OCI-LY7 (cell line): ENCODE measurements at regions not wholly inside any gene's neighbourhood (a gene's known extent, or its start where the extent isn't known, plus 50 kb on each side); places are given as distances from the start of the nearest gene placed in this dataset.

Experiments used
- BruUV-seq: library from RNA; stranded (reverse); fragments of 400-500 nt; replicated peaks from 2 replicates; lab custom pipeline; 2021; lab: Mats Ljungman, UMichigan
- CTCF ChIA-PET: fragments of 300-600 bp; sonication (Branson Sonifier 250); formaldehyde crosslinking; loops from one replicate; lab custom pipeline; 2022; ENCODE audit warnings: antibody characterized with exemption; ENCODE audit not compliant: unreplicated experiment; lab: Charles Lee
- POLR2A ChIA-PET: fragments of 300-600 bp; sonication (Branson Sonifier 250); formaldehyde crosslinking; loops from one replicate; lab custom pipeline; 2022; ENCODE audit warnings: antibody characterized with exemption; lab: Charles Lee
- DNase-seq: peaks from one replicate; pipeline ENCODE4 v3.0.0-alpha.2; 2015; ENCODE audit warnings: low spot score
- H2AFZ ChIP-seq: fragments of 200-600 bp; sonication (generic), shearing (Covaris generic); 2 replicates; pipeline ENCODE4 v1.6.1; 2014; ENCODE audit warnings: mild to moderate bottlenecking, antibody characterized with exemption, low read length, moderate library complexity
- H3K27ac ChIP-seq: fragments of 200-600 bp; sonication (generic); 2 replicates; pipeline ENCODE4 v1.5.1; 2014; ENCODE audit warnings: mixed run types, low read depth, mild to moderate bottlenecking, moderate library complexity, low read length, inconsistent platforms; ENCODE audit not compliant: poor library complexity, severe bottlenecking
- H3K36me3 ChIP-seq: fragments of 200-600 bp; sonication (generic); 2 replicates; pipeline ENCODE4 v1.6.1; 2014; ENCODE audit warnings: mild to moderate bottlenecking, antibody characterized with exemption, low read length, moderate library complexity, mixed read lengths; ENCODE audit not compliant: insufficient read depth
- H3K4me1 ChIP-seq: fragments of 200-600 bp; sonication (generic); 2 replicates; pipeline ENCODE4 v1.5.1; 2014; ENCODE audit warnings: mild to moderate bottlenecking, low read length; ENCODE audit not compliant: insufficient read depth, poor library complexity, severe bottlenecking
- H3K4me2 ChIP-seq: fragments of 200-600 bp; sonication (generic); 2 replicates; pipeline ENCODE4 v1.6.1; 2014; ENCODE audit warnings: mild to moderate bottlenecking, low read length
- H3K4me3 ChIP-seq: fragments of 200-600 bp; sonication (generic); 2 replicates; pipeline ENCODE4 v1.5.1; 2014; ENCODE audit warnings: mild to moderate bottlenecking, low read depth, low read length; ENCODE audit not compliant: poor library complexity, severe bottlenecking
- H3K79me2 ChIP-seq: fragments of 200-600 bp; sonication (generic); 2 replicates; pipeline ENCODE4 v1.6.1; 2016; ENCODE audit warnings: low read depth, mild to moderate bottlenecking, low read length, moderate library complexity, mixed read lengths; ENCODE audit not compliant: insufficient read depth
- H3K9me2 ChIP-seq: fragments of 200-600 bp; sonication (generic); 2 replicates; pipeline ENCODE4 v1.6.1; 2016; ENCODE audit warnings: mild to moderate bottlenecking, low read length, mixed read lengths; ENCODE audit not compliant: insufficient read depth
- H3K9me3 ChIP-seq: fragments of 200-600 bp; sonication (generic); 2 replicates; pipeline ENCODE4 v1.6.1; 2014; ENCODE audit warnings: mild to moderate bottlenecking, mixed run types, low read length, mixed read lengths
- H4K20me1 ChIP-seq: fragments of 200-600 bp; sonication (generic); 2 replicates; pipeline ENCODE4 v1.6.1; 2014; ENCODE audit warnings: mild to moderate bottlenecking, antibody characterized with exemption, low read length, moderate library complexity, mixed read lengths; ENCODE audit not compliant: insufficient read depth
- CTCF ChIP-seq: fragments of 200-600 bp; sonication (generic); conservative IDR thresholded peaks from 2 replicates; pipeline ENCODE4 v1.5.1; 2014; ENCODE audit warnings: mild to moderate bottlenecking, antibody characterized with exemption, low read length, moderate library complexity, mixed read lengths
- EZH2phosphoT487 ChIP-seq: fragments of 200-600 bp; sonication (generic); IDR thresholded peaks from 2 replicates; pipeline ENCODE4 v1.6.1; 2018; ENCODE audit warnings: low read depth, borderline replicate concordance, mild to moderate bottlenecking, mixed run types, antibody characterized with exemption, low read length, moderate library complexity, mixed read lengths
- intact Hi-C: fragments of 100-400 bp; cut with micrococcal nuclease; formaldehyde crosslinking; loops from one replicate; pipeline ENCODE4 v1.10.0; 2022; ENCODE audit not compliant: unreplicated experiment

GRCh38 chr6:112488238-112488637 is 141.1 kb downstream of the RFPL4B start:
- TF ChIP-seq EZH2phosphoT487 (no peak), CTCF (no peak)

DNA sequence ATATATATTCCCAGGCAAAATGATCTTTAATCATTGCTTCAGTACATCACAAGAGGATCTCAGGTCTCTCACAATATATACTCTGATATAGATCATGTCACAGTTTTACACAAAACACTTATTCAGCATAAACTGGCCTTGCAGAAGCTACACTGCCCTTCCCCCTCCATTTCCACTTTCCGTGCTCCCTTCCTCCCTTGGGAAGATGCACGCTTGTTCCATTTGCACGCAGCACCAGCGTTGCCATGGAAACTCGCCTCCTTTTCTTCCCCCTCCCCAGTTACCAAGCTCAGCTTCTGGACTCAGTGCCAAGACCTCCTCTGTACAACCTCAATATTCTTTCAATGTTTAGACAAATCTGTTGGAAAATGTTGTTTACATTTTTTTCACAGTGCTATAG is 154.6 kb downstream of the RFPL4B start:
- intact Hi-C loops, result no loop called here
- BruUV-seq, result no TSS peak
- Histone ChIP-seq H3K79me2 (no peaks in the 10 kb centered on the region), H3K9me3 (no peaks in the 10 kb centered on the region), H4K20me1 (no peaks in the 10 kb centered on the region), H3K27ac (no peak overlapping the region), H3K4me3 (no peak overlapping the region), H3K36me3 (no peaks in the 10 kb centered on the region), H3K4me1 (no peaks in the 10 kb centered on the region), H3K4me2 (no peak overlapping the region), H3K9me2 (no peaks in the 10 kb centered on the region), H2AFZ (no peak overlapping the region)
- POLR2A ChIA-PET, result interaction anchor here (0.5 kb wide), 1 partner anchor 1897 kb away, joined by 3 read pairs; no protein-coding TSS in a partner anchor
- CTCF ChIA-PET, result no interaction called here
- TF ChIP-seq CTCF (no peak), EZH2phosphoT487 (no peak)
- no peak for DNase-seq

More at GRCh38 chr6:112488238-112488637, 141.1 kb downstream of the RFPL4B start:
- Histone ChIP-seq H3K27ac (no peak overlapping the region), H3K4me1 (no peaks in the 10 kb centered on the region), H3K36me3 (no peaks in the 10 kb centered on the region), H3K9me2 (no peaks in the 10 kb centered on the region), H3K9me3 (no peaks in the 10 kb centered on the region), H3K4me2 (no peak overlapping the region), H2AFZ (no peak overlapping the region), H3K79me2 (no peaks in the 10 kb centered on the region), H3K4me3 (no peak overlapping the region), H4K20me1 (no peaks in the 10 kb centered on the region)
- POLR2A ChIA-PET, result interaction anchor here (0.8 kb wide), 1 partner anchor 718 kb away, joined by 4 read pairs; no protein-coding TSS in a partner anchor
- DNase-seq, result no peak
- intact Hi-C loops, result no loop called here
- CTCF ChIA-PET, result no interaction called here
- BruUV-seq, result no TSS peak

- Histone ChIP-seq H3K9me2 (no peaks in the 10 kb centered on the region), H3K4me1 (no peaks in the 10 kb centered on the region), H3K4me2 (no peak overlapping the region), H3K79me2 (no peaks in the 10 kb centered on the region), H3K27ac (no peak overlapping the region), H3K4me3 (no peak overlapping the region), H2AFZ (no peak overlapping the region), H3K9me3 (no peaks in the 10 kb centered on the region), H4K20me1 (no peaks in the 10 kb centered on the region), H3K36me3 (no peaks in the 10 kb centered on the region)
- ChIA-PET POLR2A (interaction anchor here (0.5 kb wide), 1 partner anchor 1896 kb away, joined by 3 read pairs; no protein-coding TSS in a partner anchor), CTCF (no interaction called here)
- no peak for DNase-seq
- no TSS peak for BruUV-seq
- intact Hi-C loops, result no loop called here
- TF ChIP-seq CTCF (0 out of 2 replicates have a peak, but pooled peaks have one; percentile 31), EZH2phosphoT487 (no peak)
These were observed 155.4 kb downstream of the RFPL4B start for GRCh38 chr6:112502351-112503090.
